Heart left ventricle (tissue), 13 donors: ENCODE measurements at regions not wholly inside any gene's neighbourhood (a gene's known extent, or its start where the extent isn't known, plus 50 kb on each side); places are given as distances from the start of the nearest gene placed in this dataset.

Experiments
- CTCF ChIP-seq, 12 donors: fragments of 200-600 bp; sonication (generic) in 4 of 12; IDR thresholded peaks; one replicate each; pipeline versions ENCODE4 v1.5.0 to v1.8.0; 2018 to 2022; ENCODE audit warnings: antibody characterized with exemption in 12 of 12, mild to moderate bottlenecking in 5 of 12
- POLR2A ChIP-seq, 2 donors: fragments of 450-650 bp; IDR thresholded peaks; one replicate each; pipeline ENCODE4 v1.6.1; 2017; ENCODE audit warnings: antibody characterized with exemption in 2 of 2, mild to moderate bottlenecking in 2 of 2, moderate library complexity in 2 of 2
- donor health status: ischemic (EF 13 %, LVEDD 7.1; RV severe dilation, severe dysfunction).
- donor health status: DM: no; HTN: yes; CAD: no.
- donor health status: DM: no; HTN: no; CAD: no.
- donor health status: ischemic (EF 25% LVEDD 6.9; RV normal size, moderate dysfunction).
- donor health status: ischemic (EF 25% LVEDD 5.7; RV mildly dilated, moderate dysfunction).
- donor health status: ischemic (EF 35%, LVEDD 5.7; RV mildly dilated, moderate dysfunction).
- donor health status: nonischemic (EF 11% LVEDD 7.7; RV severe dilation, severe dysfunction).
- donor health status: DM: yes; HTN: yes; CAD: no.
- donor health status: PGD.
- donor health status: ischemic (EF 29% LVEDD 5.4; RV normal size, mild dysfunction).
- donor health status: nonischemic (EF 23%, LVEDD 6.1; RV moderate dilation, normal function).

GRCh38 chr7:131104596-131105293 is 222.9 kb upstream of the MKLN1 start:
- TF ChIP-seq CTCF (IDR thresholded peaks at IDR 0.05): no peak
- TF ChIP-seq POLR2A (IDR thresholded peaks at IDR 0.05): no peak
